Loucy (cell line): ENCODE measurements at regions not wholly inside any gene's neighbourhood (a gene's known extent, or its start where the extent isn't known, plus 50 kb on each side); places are given as distances from the start of the nearest gene placed in this dataset.

Experiments used
- EZH2phosphoT487 ChIP-seq: fragments of 200-600 bp; IDR thresholded peaks from 2 replicates; pipeline ENCODE4 v1.6.1; 2018; ENCODE audit warnings: antibody characterized with exemption, mild to moderate bottlenecking, moderate library complexity, borderline replicate concordance
- TF ChIP-seq, protein P1 (sequence below): fragments of 200-600 bp; sonication (generic); conservative IDR thresholded peaks from 2 replicates; pipeline ENCODE4 v1.5.1; 2014; ENCODE audit warnings: mild to moderate bottlenecking, antibody characterized with exemption, low read length

DNA sequence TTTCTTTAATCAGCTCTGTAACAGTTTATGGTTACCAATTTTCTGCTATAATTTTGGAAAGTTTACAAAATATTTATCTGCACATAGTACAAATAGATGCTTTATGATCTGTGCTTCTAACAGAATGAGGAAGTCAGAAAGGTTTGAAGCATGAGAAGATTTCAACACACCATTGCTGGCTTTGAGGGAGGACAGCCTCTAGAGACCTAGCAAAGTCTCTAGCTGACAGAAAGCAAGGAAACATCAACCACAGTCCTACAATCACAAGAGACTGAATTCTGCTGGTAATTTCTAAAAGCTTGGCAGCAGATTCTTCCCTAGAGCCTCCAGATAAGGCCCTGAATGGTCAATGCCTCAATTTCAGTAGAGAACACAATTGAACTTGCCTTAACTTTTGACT, 750.8 kb upstream of the SLC35B3 start:
- TF ChIP-seq, protein P1, sequence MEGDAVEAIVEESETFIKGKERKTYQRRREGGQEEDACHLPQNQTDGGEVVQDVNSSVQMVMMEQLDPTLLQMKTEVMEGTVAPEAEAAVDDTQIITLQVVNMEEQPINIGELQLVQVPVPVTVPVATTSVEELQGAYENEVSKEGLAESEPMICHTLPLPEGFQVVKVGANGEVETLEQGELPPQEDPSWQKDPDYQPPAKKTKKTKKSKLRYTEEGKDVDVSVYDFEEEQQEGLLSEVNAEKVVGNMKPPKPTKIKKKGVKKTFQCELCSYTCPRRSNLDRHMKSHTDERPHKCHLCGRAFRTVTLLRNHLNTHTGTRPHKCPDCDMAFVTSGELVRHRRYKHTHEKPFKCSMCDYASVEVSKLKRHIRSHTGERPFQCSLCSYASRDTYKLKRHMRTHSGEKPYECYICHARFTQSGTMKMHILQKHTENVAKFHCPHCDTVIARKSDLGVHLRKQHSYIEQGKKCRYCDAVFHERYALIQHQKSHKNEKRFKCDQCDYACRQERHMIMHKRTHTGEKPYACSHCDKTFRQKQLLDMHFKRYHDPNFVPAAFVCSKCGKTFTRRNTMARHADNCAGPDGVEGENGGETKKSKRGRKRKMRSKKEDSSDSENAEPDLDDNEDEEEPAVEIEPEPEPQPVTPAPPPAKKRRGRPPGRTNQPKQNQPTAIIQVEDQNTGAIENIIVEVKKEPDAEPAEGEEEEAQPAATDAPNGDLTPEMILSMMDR, result no peak
- no peak for TF ChIP-seq EZH2phosphoT487
